ENCODE measurements at regions not wholly inside any gene's neighbourhood (a gene's known extent, or its start where the extent isn't known, plus 50 kb on each side); places are given as distances from the start of the nearest gene placed in this dataset.

DNA sequence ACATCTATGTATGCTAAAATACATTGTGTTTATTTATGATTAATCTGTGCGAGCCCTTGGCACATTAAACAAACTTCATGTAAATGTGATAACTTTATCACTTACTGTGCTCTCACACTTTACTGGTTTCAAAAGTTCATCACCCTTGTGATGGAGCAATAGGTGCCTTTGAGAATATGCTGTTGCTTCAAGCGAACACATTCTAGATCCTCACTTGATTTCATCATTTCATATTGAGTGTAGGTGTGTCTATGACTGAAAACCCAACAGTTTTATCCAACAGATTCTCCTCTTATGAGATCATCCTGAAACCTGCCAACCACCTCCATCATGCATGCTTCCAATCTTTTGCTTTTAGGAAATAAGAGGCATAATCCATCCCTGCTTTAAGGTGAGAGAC is 854.4 kb downstream of the TMEM121 start:
- TF ChIP-seq EP300 (IDR thresholded peaks at IDR 0.05; ENCODE audit: borderline replicate concordance) (no peak), TAF1 (IDR thresholded peaks at IDR 0.05; ENCODE audit: low read depth) (no peak), ZBTB7A (IDR thresholded peaks at IDR 0.05; ENCODE audit: low read depth) (no peak), NFIC (IDR thresholded peaks at IDR 0.05) (no peak), RAD21 (IDR thresholded peaks at IDR 0.05; ENCODE audit: low read depth) (no peak), YY1 (IDR thresholded peaks at IDR 0.05; ENCODE audit: low read depth) (no peak), CREB1 (IDR thresholded peaks at IDR 0.05; ENCODE audit: low read depth) (no peak), TCF12 (IDR thresholded peaks at IDR 0.05; ENCODE audit: low read depth) (no peak), FOXM1 (IDR thresholded peaks at IDR 0.05; ENCODE audit: borderline replicate concordance, low read depth) (no peak), EGR1 (IDR thresholded peaks at IDR 0.05) (no peak), TEAD4 (IDR thresholded peaks at IDR 0.05) (no peak)
- TF ChIP-seq, protein P1, sequence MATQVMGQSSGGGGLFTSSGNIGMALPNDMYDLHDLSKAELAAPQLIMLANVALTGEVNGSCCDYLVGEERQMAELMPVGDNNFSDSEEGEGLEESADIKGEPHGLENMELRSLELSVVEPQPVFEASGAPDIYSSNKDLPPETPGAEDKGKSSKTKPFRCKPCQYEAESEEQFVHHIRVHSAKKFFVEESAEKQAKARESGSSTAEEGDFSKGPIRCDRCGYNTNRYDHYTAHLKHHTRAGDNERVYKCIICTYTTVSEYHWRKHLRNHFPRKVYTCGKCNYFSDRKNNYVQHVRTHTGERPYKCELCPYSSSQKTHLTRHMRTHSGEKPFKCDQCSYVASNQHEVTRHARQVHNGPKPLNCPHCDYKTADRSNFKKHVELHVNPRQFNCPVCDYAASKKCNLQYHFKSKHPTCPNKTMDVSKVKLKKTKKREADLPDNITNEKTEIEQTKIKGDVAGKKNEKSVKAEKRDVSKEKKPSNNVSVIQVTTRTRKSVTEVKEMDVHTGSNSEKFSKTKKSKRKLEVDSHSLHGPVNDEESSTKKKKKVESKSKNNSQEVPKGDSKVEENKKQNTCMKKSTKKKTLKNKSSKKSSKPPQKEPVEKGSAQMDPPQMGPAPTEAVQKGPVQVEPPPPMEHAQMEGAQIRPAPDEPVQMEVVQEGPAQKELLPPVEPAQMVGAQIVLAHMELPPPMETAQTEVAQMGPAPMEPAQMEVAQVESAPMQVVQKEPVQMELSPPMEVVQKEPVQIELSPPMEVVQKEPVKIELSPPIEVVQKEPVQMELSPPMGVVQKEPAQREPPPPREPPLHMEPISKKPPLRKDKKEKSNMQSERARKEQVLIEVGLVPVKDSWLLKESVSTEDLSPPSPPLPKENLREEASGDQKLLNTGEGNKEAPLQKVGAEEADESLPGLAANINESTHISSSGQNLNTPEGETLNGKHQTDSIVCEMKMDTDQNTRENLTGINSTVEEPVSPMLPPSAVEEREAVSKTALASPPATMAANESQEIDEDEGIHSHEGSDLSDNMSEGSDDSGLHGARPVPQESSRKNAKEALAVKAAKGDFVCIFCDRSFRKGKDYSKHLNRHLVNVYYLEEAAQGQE (IDR thresholded peaks at IDR 0.05; ENCODE audit: low read depth), result no peak
- TF ChIP-seq, protein P2, sequence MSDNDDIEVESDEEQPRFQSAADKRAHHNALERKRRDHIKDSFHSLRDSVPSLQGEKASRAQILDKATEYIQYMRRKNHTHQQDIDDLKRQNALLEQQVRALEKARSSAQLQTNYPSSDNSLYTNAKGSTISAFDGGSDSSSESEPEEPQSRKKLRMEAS (IDR thresholded peaks at IDR 0.05), result no peak
- TF ChIP-seq, protein P3, sequence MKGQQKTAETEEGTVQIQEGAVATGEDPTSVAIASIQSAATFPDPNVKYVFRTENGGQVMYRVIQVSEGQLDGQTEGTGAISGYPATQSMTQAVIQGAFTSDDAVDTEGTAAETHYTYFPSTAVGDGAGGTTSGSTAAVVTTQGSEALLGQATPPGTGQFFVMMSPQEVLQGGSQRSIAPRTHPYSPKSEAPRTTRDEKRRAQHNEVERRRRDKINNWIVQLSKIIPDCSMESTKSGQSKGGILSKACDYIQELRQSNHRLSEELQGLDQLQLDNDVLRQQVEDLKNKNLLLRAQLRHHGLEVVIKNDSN (IDR thresholded peaks at IDR 0.05), result no peak
